ENCODE measurements at regions not wholly inside any gene's neighbourhood (a gene's known extent, or its start where the extent isn't known, plus 50 kb on each side); places are given as distances from the start of the nearest gene placed in this dataset.

DNA sequence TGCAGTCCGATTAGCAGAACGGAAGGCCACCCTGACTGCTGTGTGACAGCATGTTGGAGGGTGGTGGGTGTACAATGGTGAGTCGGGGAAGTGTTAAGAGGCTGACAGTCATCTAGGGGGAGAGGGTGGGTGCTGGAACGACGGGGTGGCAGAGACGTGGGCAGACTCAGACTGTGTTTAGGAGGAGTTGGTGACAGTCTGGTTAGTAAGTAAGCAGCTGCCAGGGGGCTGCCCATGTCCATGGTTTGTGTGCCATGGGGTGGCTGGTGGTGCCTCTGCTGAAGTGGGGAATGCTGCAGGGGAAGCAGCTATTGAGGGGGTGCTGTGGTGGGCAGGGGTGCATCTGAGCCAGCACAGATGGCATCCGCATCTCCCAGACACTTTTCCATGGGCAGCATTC, 51.3 kb upstream of the BOD1 start:
- Histone ChIP-seq H3K9me3 (no peaks in the 10 kb centered on the region), H3K4me3 (ENCODE audit: low read depth, low read length) (no peak overlapping the region), H3K27me3 (no peaks in the 10 kb centered on the region), H3K36me3 (no peaks in the 10 kb centered on the region), H3K4me1 (peaks cover 28% of the 10 kb centered on the region)
- TF ChIP-seq CTCF (IDR thresholded peaks at IDR 0.05; ENCODE audit: low read depth, low read length), result no peak
- DNase-seq, result no peak

GRCh38 chr5:173668245-173668800, 51.9 kb upstream of the BOD1 start:
- H3K9me3 ChIP-seq, result no peaks in the 10 kb centered on the region
- no peak for DNase-seq
- no peak overlapping the region for H3K4me3 ChIP-seq (ENCODE audit: low read depth, low read length)
- H3K36me3 ChIP-seq, result no peaks in the 10 kb centered on the region
- peaks cover 32% of the 10 kb centered on the region for H3K4me1 ChIP-seq
- no peaks in the 10 kb centered on the region for H3K27me3 ChIP-seq
- no peak for TF ChIP-seq CTCF (IDR thresholded peaks at IDR 0.05; ENCODE audit: low read depth, low read length)

GRCh38 chr5:173668910-173669309, 52.5 kb upstream of the BOD1 start:
- Histone ChIP-seq H3K27me3 (no peaks in the 10 kb centered on the region), H3K9me3 (no peaks in the 10 kb centered on the region), H3K4me3 (ENCODE audit: low read depth, low read length) (no peak overlapping the region), H3K36me3 (no peaks in the 10 kb centered on the region), H3K4me1 (peaks cover 32% of the 10 kb centered on the region)
- TF ChIP-seq CTCF (IDR thresholded peaks at IDR 0.05; ENCODE audit: low read depth, low read length), result no peak
- DNase-seq, result no peak

DNA sequence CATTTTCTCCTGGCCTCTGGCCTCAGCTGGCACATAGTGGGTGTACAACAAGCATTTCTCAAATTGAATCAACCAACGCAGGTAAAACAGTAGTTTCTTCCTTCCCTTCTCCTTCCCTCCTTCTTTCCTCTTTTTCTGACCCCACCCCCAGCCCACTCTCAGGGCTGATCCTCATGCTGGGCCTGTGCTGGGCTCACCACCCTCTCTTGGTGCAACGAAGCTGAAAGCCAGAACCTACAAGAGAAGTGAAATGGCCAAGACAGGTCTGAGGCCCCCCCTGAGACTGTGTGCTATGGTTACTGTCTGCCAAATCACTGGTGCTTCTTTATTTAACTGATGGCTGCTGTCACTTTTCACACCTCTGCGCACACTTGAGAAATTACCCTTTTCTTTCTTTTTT, 53.0 kb upstream of the BOD1 start:
- no peak overlapping the region for H3K4me3 ChIP-seq (ENCODE audit: low read depth, low read length)
- no peaks in the 10 kb centered on the region for H3K9me3 ChIP-seq
- peaks cover 27% of the 10 kb centered on the region for H3K4me1 ChIP-seq
- no peaks in the 10 kb centered on the region for H3K36me3 ChIP-seq
- no peak for DNase-seq
- no peak for TF ChIP-seq CTCF (IDR thresholded peaks at IDR 0.05; ENCODE audit: low read depth, low read length)
- H3K27me3 ChIP-seq, result no peaks in the 10 kb centered on the region

DNA sequence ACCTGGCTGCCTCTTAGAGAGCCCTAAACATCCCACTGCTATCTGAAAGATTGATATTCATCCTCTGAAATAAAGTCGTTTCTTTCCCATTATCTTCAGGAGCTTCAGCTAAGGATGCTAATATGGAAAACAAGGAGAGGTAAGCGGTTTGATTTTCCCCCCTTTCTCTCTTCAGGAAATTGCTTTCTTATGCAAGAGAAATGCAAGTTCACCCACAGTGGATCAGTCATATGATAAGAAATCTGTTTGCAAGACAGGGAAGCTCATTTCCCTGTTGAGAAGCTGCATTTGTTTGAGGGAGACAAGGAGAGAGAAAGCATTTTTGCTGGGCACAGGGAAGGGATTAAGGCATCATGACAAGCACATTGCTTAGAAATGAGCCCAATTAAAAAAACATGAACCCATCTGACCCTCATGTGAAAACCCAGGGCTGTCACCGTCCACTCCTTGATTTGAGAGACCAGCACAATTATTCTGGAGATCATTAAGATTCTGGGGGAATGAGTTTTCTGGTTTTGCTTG, 53.7 kb upstream of the BOD1 start:
- Histone ChIP-seq H3K9me3 (no peaks in the 10 kb centered on the region), H3K4me1 (peaks cover 21% of the 10 kb centered on the region), H3K36me3 (no peaks in the 10 kb centered on the region), H3K27me3 (no peaks in the 10 kb centered on the region), H3K4me3 (ENCODE audit: low read depth, low read length) (no peak overlapping the region)
- no peak for TF ChIP-seq CTCF (IDR thresholded peaks at IDR 0.05; ENCODE audit: low read depth, low read length)
- no peak for DNase-seq

DNA sequence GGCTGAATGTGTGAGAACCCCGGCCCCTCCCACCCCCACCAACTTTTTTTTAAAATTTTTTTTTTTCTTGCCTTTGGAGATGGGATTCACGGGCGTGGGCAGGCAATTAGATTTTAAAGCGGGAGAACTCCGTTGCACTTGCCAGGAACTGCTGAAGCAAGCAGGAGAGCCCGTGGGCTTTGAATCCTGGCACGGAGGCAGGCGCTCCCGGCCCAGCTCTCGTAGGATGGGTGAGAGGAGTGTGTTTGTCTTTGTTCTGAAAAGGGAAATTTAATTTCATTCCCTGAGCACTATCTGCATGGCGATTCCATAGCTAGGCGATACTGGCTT, 54.3 kb upstream of the BOD1 start:
- Histone ChIP-seq H3K27me3 (no peaks in the 10 kb centered on the region), H3K36me3 (no peaks in the 10 kb centered on the region), H3K9me3 (no peaks in the 10 kb centered on the region), H3K4me1 (peaks cover 21% of the 10 kb centered on the region), H3K4me3 (ENCODE audit: low read depth, low read length) (peak overlapping the region; percentile 7)
- DNase-seq, result peak; percentile 33
- TF ChIP-seq CTCF (IDR thresholded peaks at IDR 0.05; ENCODE audit: low read depth, low read length), result no peak

Measured in BE2C (cell line).